GM18498 (cell line): ENCODE measurements at regions not wholly inside any gene's neighbourhood (a gene's known extent, or its start where the extent isn't known, plus 50 kb on each side); places are given as distances from the start of the nearest gene placed in this dataset.
"Not testable (repeated sequence)": the region's sequence is repeated elsewhere in the genome, so short reads cannot be mapped to it uniquely, and the experiment has no call there.

ENCODE experiments used
- ATAC-seq: cut with Tn5 transposase; IDR thresholded peaks from one replicate; pipeline ENCODE4 v1.9.1; 2021; ENCODE audit warnings: mild to moderate bottlenecking, moderate library complexity; ENCODE audit not compliant: unreplicated experiment

DNA sequence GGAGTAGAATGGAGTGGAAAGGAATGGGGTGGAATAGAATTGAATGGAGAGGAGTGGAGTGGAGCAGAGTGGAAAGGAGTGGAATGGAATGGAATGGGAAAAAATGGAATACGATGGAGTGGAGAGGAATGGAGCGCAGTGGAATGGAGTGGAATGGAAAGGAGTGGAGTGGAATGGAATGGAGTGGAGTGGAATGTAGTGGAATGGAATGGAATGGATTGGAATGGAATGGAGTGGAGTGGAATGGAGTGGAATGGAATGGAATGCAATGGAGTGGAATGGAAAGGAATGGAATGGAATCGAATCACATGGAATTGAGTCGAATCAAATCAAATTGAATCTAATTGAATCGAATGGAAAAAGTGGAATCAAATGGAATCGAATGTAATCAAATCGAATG is 1016.1 kb downstream of the CDY1 start:
- ATAC-seq = no peak

- not testable (repeated sequence) for ATAC-seq
Observed at GRCh38 chrY:26645856-26646255, 1023.9 kb downstream of the CDY1 start.

DNA sequence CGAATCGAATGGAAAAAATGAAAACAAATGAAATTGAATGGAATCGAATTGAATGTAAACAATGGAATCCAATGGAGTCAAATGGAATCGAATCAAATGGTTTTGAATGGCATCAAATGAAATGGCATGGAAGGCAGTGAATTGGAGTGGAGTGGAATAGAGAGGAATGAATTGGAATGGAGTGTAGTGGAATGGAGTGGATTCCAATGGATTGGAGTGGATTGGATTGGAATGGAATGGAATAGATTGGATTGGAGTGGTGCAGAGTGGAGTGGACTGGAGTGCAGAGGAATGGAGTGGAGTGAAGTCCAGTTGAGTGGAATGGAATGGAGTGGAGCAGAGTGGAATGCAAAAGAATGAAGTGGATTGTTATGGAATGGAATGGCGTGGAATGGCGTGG is 1026.3 kb downstream of the CDY1 start:
- ATAC-seq = not testable (repeated sequence)

GRCh38 chrY:26664245-26664644 is 1042.3 kb downstream of the CDY1 start:
- not testable (repeated sequence) for ATAC-seq

DNA sequence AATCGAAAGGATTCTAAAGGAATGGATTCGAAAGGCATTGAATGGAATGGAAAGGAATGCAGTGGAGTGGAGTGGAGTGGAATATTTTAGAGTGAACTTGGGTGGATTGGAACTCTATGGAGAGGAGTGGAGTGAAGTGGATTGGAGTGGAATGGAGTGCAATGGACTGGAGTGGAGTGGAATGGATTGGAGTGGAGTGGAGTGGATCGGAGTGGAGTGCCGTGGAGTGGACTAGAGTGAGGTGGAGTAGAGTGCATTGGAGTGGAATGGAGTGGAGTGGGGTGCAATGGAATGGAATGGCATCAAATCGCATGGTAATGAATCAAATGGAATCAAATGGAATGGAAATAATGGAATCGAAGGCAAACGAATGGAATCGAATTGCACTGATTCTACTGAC is 1044.8 kb downstream of the CDY1 start:
- ATAC-seq = not testable (repeated sequence)

DNA sequence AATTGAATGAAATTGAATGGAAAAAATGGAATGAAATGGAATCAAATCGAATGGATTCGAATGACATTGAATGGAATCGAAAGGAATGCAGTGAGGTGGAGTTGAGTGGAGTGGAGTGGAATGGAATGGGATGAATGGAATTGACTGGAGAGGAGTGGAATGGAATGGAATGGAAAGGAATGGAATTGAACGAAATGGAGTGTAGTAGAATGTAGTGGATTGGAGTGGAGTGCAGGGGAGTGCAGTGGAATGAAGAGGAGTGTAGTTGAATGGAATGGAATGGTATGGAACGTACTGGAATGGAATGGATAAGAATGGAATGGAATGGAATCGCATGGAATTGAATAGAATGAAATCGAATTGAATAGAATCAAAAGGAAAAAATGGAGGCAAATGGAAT is 1047.3 kb downstream of the CDY1 start:
- not testable (repeated sequence) for ATAC-seq

DNA sequence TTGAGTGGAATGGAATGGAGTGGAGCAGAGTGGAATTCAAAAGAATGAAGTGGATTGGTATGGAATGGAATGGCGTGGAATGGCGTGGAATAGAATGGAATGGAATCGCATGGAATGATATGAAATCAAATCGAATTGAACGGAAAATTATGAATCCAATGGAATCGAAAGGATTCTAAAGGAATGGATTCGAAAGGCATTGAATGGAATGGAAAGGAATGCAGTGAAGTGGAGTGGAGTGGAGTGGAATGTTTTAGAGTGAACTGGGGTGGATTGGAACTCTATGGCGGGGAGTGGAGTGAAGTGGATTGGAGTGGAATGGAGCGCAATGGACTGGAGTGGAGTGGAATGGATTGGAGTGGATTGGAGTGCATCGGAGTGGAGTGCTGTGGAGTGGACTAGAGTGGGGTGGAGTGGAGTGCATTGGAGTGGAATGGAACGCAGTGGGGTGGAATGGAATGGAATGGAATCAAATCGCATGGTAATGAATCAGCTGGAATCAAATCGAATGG is 1048.5 kb downstream of the CDY1 start:
- ATAC-seq = peak; percentile 50

- ATAC-seq = peak; percentile 57
Observed at GRCh38 chrY:26670881-26671879, 1049.3 kb downstream of the CDY1 start.
